C4-2B (cell line): ENCODE measurements at regions not wholly inside any gene's neighbourhood (a gene's known extent, or its start where the extent isn't known, plus 50 kb on each side); places are given as distances from the start of the nearest gene placed in this dataset.

Experiments used
- CTCF ChIP-seq: fragments of 450-650 bp; conservative IDR thresholded peaks from 2 replicates; pipeline ENCODE4 v1.5.1; 2017; ENCODE audit warnings: mild to moderate bottlenecking
- ZFX ChIP-seq: fragments of 450-650 bp; IDR thresholded peaks from 2 replicates; pipeline ENCODE4 v1.6.1; 2017

GRCh38 chr10:105967256-105967655, 1197.2 kb downstream of the SORCS1 start:
- TF ChIP-seq CTCF (no peak), ZFX (no peak)
